ENCODE measurements at regions not wholly inside any gene's neighbourhood (a gene's known extent, or its start where the extent isn't known, plus 50 kb on each side); places are given as distances from the start of the nearest gene placed in this dataset.

- peaks cover 66% of the 10 kb centered on the region for H3F3A ChIP-seq (ENCODE audit: insufficient read depth, low read depth)
- H3K4me2 ChIP-seq, result no peak overlapping the region
- no peak overlapping the region for H2AFZ ChIP-seq
- no peaks in the 10 kb centered on the region for H3K79me2 ChIP-seq (ENCODE audit: low read depth)
- DNase-seq, result no peak
- peaks cover 63% of the 10 kb centered on the region for H3K4me1 ChIP-seq (replicated peaks; ENCODE audit: insufficient read depth)
- intact Hi-C loops (cut with micrococcal nuclease; ENCODE audit: unreplicated experiment), result no loop called here
- no peaks in the 10 kb centered on the region for H3K27me3 ChIP-seq (ENCODE audit: insufficient read depth, low read depth)
- H3K36me3 ChIP-seq (ENCODE audit: low read depth), result no peaks in the 10 kb centered on the region
- H3K4me3 ChIP-seq, result no peak overlapping the region
- no peak for TF ChIP-seq CTCF (conservative IDR thresholded peaks at IDR 0.05)
- TF ChIP-seq EZH2 (IDR thresholded peaks at IDR 0.05; ENCODE audit: low read depth), result no peak
- peaks cover 7% of the 10 kb centered on the region; the same call in 1 of the 2 replicates for H3K9me3 ChIP-seq (ENCODE audit: insufficient read depth, low read depth)
- no TSS peak for BruUV-seq (replicated peaks)
- ChIA-PET CTCF (no interaction called here), POLR2A (ENCODE audit: unreplicated experiment) (no interaction called here)
- H4K20me1 ChIP-seq (ENCODE audit: insufficient read depth), result no peaks in the 10 kb centered on the region
- no peaks in the 10 kb centered on the region for H3K9me2 ChIP-seq (ENCODE audit: insufficient read depth)
- H3K27ac ChIP-seq, result no peak overlapping the region
Measured at GRCh38 chr20:50417484-50418235, 92.5 kb upstream of the PTPN1 start.

GRCh38 chr20:50418890-50419642 lies 91.1 kb upstream of the PTPN1 start:
- CTCF ChIA-PET, result no interaction called here
- intact Hi-C loops (cut with micrococcal nuclease; ENCODE audit: unreplicated experiment), result no loop called here

GRCh38 chr20:50420380-50420779 lies 89.8 kb upstream of the PTPN1 start:
- Histone ChIP-seq H3K9me2 (ENCODE audit: insufficient read depth) (no peaks in the 10 kb centered on the region), H3K4me2 (no peak overlapping the region), H3K4me3 (no peak overlapping the region), H4K20me1 (ENCODE audit: insufficient read depth) (no peaks in the 10 kb centered on the region), H3K4me1 (replicated peaks; ENCODE audit: insufficient read depth) (peaks cover 58% of the 10 kb centered on the region), H3K9me3 (ENCODE audit: insufficient read depth, low read depth) (peaks cover 7% of the 10 kb centered on the region; the same call in 1 of the 2 replicates), H3K27ac (no peak overlapping the region), H3F3A (ENCODE audit: insufficient read depth, low read depth) (peaks cover 54% of the 10 kb centered on the region), H3K36me3 (ENCODE audit: low read depth) (no peaks in the 10 kb centered on the region), H2AFZ (no peak overlapping the region), H3K27me3 (ENCODE audit: insufficient read depth, low read depth) (no peaks in the 10 kb centered on the region), H3K79me2 (ENCODE audit: low read depth) (no peaks in the 10 kb centered on the region)
- CTCF ChIA-PET, result no interaction called here
- DNase-seq, result no peak
- POLR2A ChIA-PET (ENCODE audit: unreplicated experiment), result no interaction called here
- no TSS peak for BruUV-seq (replicated peaks)
- TF ChIP-seq EZH2 (IDR thresholded peaks at IDR 0.05; ENCODE audit: low read depth) (no peak), CTCF (conservative IDR thresholded peaks at IDR 0.05) (no peak)
- intact Hi-C loops (cut with micrococcal nuclease; ENCODE audit: unreplicated experiment), result no loop called here

More at GRCh38 chr20:50418890-50419642, 91.1 kb upstream of the PTPN1 start:
- H3K79me2 ChIP-seq (ENCODE audit: low read depth), result no peaks in the 10 kb centered on the region
- BruUV-seq (replicated peaks), result no TSS peak
- H3K27me3 ChIP-seq (ENCODE audit: insufficient read depth, low read depth), result no peaks in the 10 kb centered on the region
- H4K20me1 ChIP-seq (ENCODE audit: insufficient read depth), result no peaks in the 10 kb centered on the region
- POLR2A ChIA-PET (ENCODE audit: unreplicated experiment), result no interaction called here
- no peak overlapping the region for H3K4me3 ChIP-seq
- peaks cover 7% of the 10 kb centered on the region; the same call in 1 of the 2 replicates for H3K9me3 ChIP-seq (ENCODE audit: insufficient read depth, low read depth)
- no peak for DNase-seq
- H3F3A ChIP-seq (ENCODE audit: insufficient read depth, low read depth), result peaks cover 62% of the 10 kb centered on the region
- H3K36me3 ChIP-seq (ENCODE audit: low read depth), result no peaks in the 10 kb centered on the region
- H3K27ac ChIP-seq, result no peak overlapping the region
- H3K4me2 ChIP-seq, result no peak overlapping the region
- no peak overlapping the region for H2AFZ ChIP-seq
- no peaks in the 10 kb centered on the region for H3K9me2 ChIP-seq (ENCODE audit: insufficient read depth)
- H3K4me1 ChIP-seq (replicated peaks; ENCODE audit: insufficient read depth), result peaks cover 60% of the 10 kb centered on the region
- TF ChIP-seq CTCF (conservative IDR thresholded peaks at IDR 0.05), result no peak
- no peak for TF ChIP-seq EZH2 (IDR thresholded peaks at IDR 0.05; ENCODE audit: low read depth)

Data from PC-9 (cell line).